ENCODE measurements at regions not wholly inside any gene's neighbourhood (a gene's known extent, or its start where the extent isn't known, plus 50 kb on each side); places are given as distances from the start of the nearest gene placed in this dataset.

DNA sequence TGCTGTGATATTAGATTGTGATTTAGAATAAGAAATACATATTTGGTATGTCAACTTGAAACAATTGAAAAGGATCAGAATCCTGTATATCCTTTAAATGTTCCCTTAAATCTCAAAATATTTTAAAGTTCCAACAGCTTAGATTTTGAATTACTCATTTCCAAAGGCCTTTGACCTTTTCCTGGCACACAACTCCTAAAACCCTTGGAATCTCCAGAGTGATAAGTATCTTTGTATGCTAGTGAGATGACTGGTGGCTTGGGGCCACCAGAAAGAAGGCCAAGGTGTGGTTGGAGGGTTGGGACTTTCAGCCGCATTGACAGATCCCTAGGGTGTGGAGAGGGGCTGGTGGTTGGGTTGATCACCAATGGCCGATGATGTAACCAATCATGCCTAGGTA lies 104.7 kb downstream of the YIPF5 start:
- no TSS peak for BruUV-seq (replicated peaks)
- Histone ChIP-seq H2AFZ (ENCODE audit: low read length) (no peak overlapping the region), H3K36me3 (replicated peaks in 1 of 2; ENCODE audit: control insufficient read depth in 1 of 2, insufficient read depth in 2 of 2, low read length in 2 of 2) (no peaks in the 10 kb centered on the region), H3K4me3 (replicated peaks in 1 of 3; ENCODE audit: insufficient read depth in 1 of 3, low read depth in 2 of 3, low read length in 3 of 3) (no peak overlapping the region), H3K4me2 (ENCODE audit: low read depth, low read length) (no peak overlapping the region), H4K20me1 (ENCODE audit: insufficient read depth, low read length) (no peaks in the 10 kb centered on the region), H3K4me1 (ENCODE audit: insufficient read depth, low read length) (no peaks in the 10 kb centered on the region), H3K9ac (ENCODE audit: insufficient read depth, low read depth, low read length) (no peak overlapping the region), H3K27ac (ENCODE audit: extremely low read length, insufficient read depth, low read length) (no peak overlapping the region), H3K79me2 (ENCODE audit: insufficient read depth, low read length) (no peaks in the 10 kb centered on the region), H3K9me3 (ENCODE audit: low read length) (no peaks in the 10 kb centered on the region), H3K27me3 (ENCODE audit: control insufficient read depth in 1 of 2, insufficient read depth in 2 of 2, low read length in 2 of 2) (no peaks in the 10 kb centered on the region)
- CTCF ChIA-PET (ENCODE audit: low intra/inter-chr PET ratio, low total read pairs): no interaction called here
- no peak for FAIRE-seq
- in situ Hi-C loops (cut with HindIII; ENCODE audit: extremely low pct_ligation_motif_present, low pct_unique_long_range_greater_than_20kb): no loop called here
- POLR2A ChIA-PET: no interaction called here
- WGBS (ENCODE audit: low lambda C conversion rate): 42% methylated on average over 2 of the region's 2 CpGs
- no peak for ATAC-seq
- no peak for DNase-seq (ENCODE audit: low spot score)
- TF ChIP-seq IKZF4 (CRISPR knock-in tag; IDR thresholded peaks at IDR 0.05; ENCODE audit: borderline replicate concordance, low read depth, not compliant biosample characterization) (no peak), ATF1 (CRISPR knock-in tag; IDR thresholded peaks at IDR 0.05) (no peak), KLF11 (CRISPR knock-in tag; IDR thresholded peaks at IDR 0.05) (no peak), SP140L (CRISPR knock-in tag; IDR thresholded peaks at IDR 0.05; ENCODE audit: borderline replicate concordance) (no peak), ZNF672 (CRISPR knock-in tag; IDR thresholded peaks at IDR 0.05) (no peak), RFXAP (CRISPR knock-in tag; IDR thresholded peaks at IDR 0.05; ENCODE audit: borderline replicate concordance) (no peak), PRPF4 (IDR thresholded peaks at IDR 0.05; ENCODE audit: low read depth, low read length, poor library complexity, severe bottlenecking) (no peak), GFI1 (CRISPR knock-in tag; IDR thresholded peaks at IDR 0.05; ENCODE audit: borderline replicate concordance) (no peak), RFXANK (CRISPR knock-in tag; IDR thresholded peaks at IDR 0.05) (no peak), SETDB1 (CRISPR knock-in tag; IDR thresholded peaks at IDR 0.05; ENCODE audit: borderline replicate concordance) (no peak), ZNF296 (CRISPR knock-in tag; conservative IDR thresholded peaks at IDR 0.05) (no peak), KDM5B (CRISPR knock-in tag; IDR thresholded peaks at IDR 0.05; ENCODE audit: borderline replicate concordance) (no peak), ZNF891 (CRISPR knock-in tag; IDR thresholded peaks at IDR 0.05) (no peak), ELF3 (CRISPR knock-in tag; IDR thresholded peaks at IDR 0.05) (no peak)
- TF ChIP-seq, protein P1, sequence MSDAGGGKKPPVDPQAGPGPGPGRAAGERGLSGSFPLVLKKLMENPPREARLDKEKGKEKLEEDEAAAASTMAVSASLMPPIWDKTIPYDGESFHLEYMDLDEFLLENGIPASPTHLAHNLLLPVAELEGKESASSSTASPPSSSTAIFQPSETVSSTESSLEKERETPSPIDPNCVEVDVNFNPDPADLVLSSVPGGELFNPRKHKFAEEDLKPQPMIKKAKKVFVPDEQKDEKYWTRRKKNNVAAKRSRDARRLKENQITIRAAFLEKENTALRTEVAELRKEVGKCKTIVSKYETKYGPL (CRISPR knock-in tag; IDR thresholded peaks at IDR 0.05): no peak
- TF ChIP-seq, protein P2, sequence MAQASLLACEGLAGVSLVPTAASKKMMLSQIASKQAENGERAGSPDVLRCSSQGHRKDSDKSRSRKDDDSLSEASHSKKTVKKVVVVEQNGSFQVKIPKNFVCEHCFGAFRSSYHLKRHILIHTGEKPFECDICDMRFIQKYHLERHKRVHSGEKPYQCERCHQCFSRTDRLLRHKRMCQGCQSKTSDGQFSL (CRISPR knock-in tag; IDR thresholded peaks at IDR 0.05): no peak
- TF ChIP-seq, protein P3, sequence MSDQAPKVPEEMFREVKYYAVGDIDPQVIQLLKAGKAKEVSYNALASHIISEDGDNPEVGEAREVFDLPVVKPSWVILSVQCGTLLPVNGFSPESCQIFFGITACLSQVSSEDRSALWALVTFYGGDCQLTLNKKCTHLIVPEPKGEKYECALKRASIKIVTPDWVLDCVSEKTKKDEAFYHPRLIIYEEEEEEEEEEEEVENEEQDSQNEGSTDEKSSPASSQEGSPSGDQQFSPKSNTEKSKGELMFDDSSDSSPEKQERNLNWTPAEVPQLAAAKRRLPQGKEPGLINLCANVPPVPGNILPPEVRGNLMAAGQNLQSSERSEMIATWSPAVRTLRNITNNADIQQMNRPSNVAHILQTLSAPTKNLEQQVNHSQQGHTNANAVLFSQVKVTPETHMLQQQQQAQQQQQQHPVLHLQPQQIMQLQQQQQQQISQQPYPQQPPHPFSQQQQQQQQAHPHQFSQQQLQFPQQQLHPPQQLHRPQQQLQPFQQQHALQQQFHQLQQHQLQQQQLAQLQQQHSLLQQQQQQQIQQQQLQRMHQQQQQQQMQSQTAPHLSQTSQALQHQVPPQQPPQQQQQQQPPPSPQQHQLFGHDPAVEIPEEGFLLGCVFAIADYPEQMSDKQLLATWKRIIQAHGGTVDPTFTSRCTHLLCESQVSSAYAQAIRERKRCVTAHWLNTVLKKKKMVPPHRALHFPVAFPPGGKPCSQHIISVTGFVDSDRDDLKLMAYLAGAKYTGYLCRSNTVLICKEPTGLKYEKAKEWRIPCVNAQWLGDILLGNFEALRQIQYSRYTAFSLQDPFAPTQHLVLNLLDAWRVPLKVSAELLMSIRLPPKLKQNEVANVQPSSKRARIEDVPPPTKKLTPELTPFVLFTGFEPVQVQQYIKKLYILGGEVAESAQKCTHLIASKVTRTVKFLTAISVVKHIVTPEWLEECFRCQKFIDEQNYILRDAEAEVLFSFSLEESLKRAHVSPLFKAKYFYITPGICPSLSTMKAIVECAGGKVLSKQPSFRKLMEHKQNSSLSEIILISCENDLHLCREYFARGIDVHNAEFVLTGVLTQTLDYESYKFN (CRISPR knock-in tag; conservative IDR thresholded peaks at IDR 0.05): no peak
- TF ChIP-seq, protein P4, sequence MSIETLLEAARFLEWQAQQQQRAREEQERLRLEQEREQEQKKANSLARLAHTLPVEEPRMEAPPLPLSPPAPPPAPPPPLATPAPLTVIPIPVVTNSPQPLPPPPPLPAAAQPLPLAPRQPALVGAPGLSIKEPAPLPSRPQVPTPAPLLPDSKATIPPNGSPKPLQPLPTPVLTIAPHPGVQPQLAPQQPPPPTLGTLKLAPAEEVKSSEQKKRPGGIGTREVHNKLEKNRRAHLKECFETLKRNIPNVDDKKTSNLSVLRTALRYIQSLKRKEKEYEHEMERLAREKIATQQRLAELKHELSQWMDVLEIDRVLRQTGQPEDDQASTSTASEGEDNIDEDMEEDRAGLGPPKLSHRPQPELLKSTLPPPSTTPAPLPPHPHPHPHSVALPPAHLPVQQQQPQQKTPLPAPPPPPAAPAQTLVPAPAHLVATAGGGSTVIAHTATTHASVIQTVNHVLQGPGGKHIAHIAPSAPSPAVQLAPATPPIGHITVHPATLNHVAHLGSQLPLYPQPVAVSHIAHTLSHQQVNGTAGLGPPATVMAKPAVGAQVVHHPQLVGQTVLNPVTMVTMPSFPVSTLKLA (IDR thresholded peaks at IDR 0.05): no peak
- intact Hi-C loops (cut with micrococcal nuclease; ENCODE audit: unreplicated experiment): no loop called here

Data from HepG2 (cell line).